CD14-positive monocyte (primary cell): ENCODE measurements at regions not wholly inside any gene's neighbourhood (a gene's known extent, or its start where the extent isn't known, plus 50 kb on each side); places are given as distances from the start of the nearest gene placed in this dataset.

Experiments used
- DNase-seq, 3 donors: peaks; one replicate each; pipeline ENCODE4 v3.0.0-alpha.2; 2011 to 2022
- H2AFZ ChIP-seq: 2 replicates; pipeline ENCODE4 v1.6.0; 2012; ENCODE audit warnings: mild to moderate bottlenecking, low read depth, low read length, inconsistent platforms; ENCODE audit not compliant: insufficient read depth, poor library complexity, severe bottlenecking
- H3K27ac ChIP-seq, 2 donors: 1 replicate in 1 of 2; 2 replicates in 1 of 2; pipeline ENCODE4 v1.5.1; 2012 to 2013; ENCODE audit warnings: low read length in 2 of 2, control low read depth in 1 of 2, inconsistent platforms in 1 of 2, low read depth in 1 of 2, mild to moderate bottlenecking in 1 of 2
- H3K27me3 ChIP-seq, 2 donors: one replicate each; pipeline versions ENCODE4 v1.6.0 to v1.6.1; 2011 to 2013; ENCODE audit warnings: low read length in 2 of 2; ENCODE audit not compliant: control insufficient read depth in 2 of 2, insufficient read depth in 2 of 2
- H3K36me3 ChIP-seq, 2 donors: replicated peaks in 1 of 2; 1 replicate in 1 of 2; 2 replicates in 1 of 2; pipeline versions ENCODE4 v1.5.1 to v1.6.1; 2012 to 2013; ENCODE audit warnings: low read length in 2 of 2, control low read depth in 1 of 2, inconsistent platforms in 1 of 2, mild to moderate bottlenecking in 1 of 2; ENCODE audit not compliant: insufficient read depth in 2 of 2, control insufficient read depth in 1 of 2
- H3K4me1 ChIP-seq, 2 donors: 1 replicate in 1 of 2; 2 replicates in 1 of 2; pipeline versions ENCODE4 v1.5.1 to v1.6.1; 2012 to 2013; ENCODE audit warnings: low read length in 2 of 2, control low read depth in 1 of 2, inconsistent platforms in 1 of 2, mild to moderate bottlenecking in 1 of 2, moderate library complexity in 1 of 2; ENCODE audit not compliant: insufficient read depth in 2 of 2, control insufficient read depth in 1 of 2
- H3K4me2 ChIP-seq: replicated peaks from 2 replicates; pipeline ENCODE3; 2012; ENCODE audit warnings: low read length, moderate library complexity, mild to moderate bottlenecking; ENCODE audit not compliant: poor library complexity, severe bottlenecking; ENCODE audit errors: extremely low read depth
- H3K4me3 ChIP-seq, 3 experiments: fragments of 200-600 bp in 1 of 3; sonication (generic) in 1 of 3; replicated peaks in 1 of 3; 1 replicate in 2 of 3; 2 replicates in 1 of 3; pipeline ENCODE4 v1.5.1; 2011 to 2013; ENCODE audit warnings: low read length in 3 of 3, mild to moderate bottlenecking in 3 of 3, control low read depth in 2 of 3, low read depth in 2 of 3, inconsistent platforms in 1 of 3, moderate library complexity in 1 of 3
- H3K79me2 ChIP-seq: 2 replicates; pipeline ENCODE4 v1.6.0; 2012; ENCODE audit warnings: mild to moderate bottlenecking, control low read depth, inconsistent platforms, low read length, moderate library complexity; ENCODE audit not compliant: insufficient read depth
- H3K9ac ChIP-seq: 2 replicates; pipeline ENCODE4 v1.6.0; 2017; ENCODE audit warnings: low read length, mild to moderate bottlenecking; ENCODE audit not compliant: insufficient read depth, poor library complexity, severe bottlenecking
- H3K9me3 ChIP-seq, 2 donors: replicated peaks in 1 of 2; 1 replicate in 1 of 2; 2 replicates in 1 of 2; pipeline versions ENCODE4 v1.5.1 to v1.6.1; 2012 to 2013; ENCODE audit warnings: low read length in 2 of 2, control low read depth in 1 of 2; ENCODE audit not compliant: control insufficient read depth in 1 of 2, insufficient read depth in 1 of 2
- H4K20me1 ChIP-seq: 2 replicates; pipeline ENCODE4 v1.6.0; 2012; ENCODE audit warnings: mild to moderate bottlenecking, low read length, control low read depth, moderate library complexity; ENCODE audit not compliant: insufficient read depth
- H3K27ac Mint-ChIP-seq, 7 donors: one replicate each; pipeline ENCODE4 v1.8.0; 2020; ENCODE audit warnings: mild to moderate bottlenecking in 7 of 7, mixed read lengths in 7 of 7, moderate library complexity in 6 of 7, inconsistent platforms in 2 of 7
- H3K27me3 Mint-ChIP-seq, 3 donors: one replicate each; pipeline ENCODE4 v1.8.0; 2021 to 2022; ENCODE audit warnings: low read depth in 3 of 3, mild to moderate bottlenecking in 3 of 3, mixed read lengths in 3 of 3, moderate library complexity in 3 of 3, inconsistent platforms in 1 of 3
- H3K36me3 Mint-ChIP-seq, 2 donors: one replicate each; pipeline ENCODE4 v1.8.0; 2020; ENCODE audit warnings: mixed read lengths in 2 of 2, inconsistent platforms in 1 of 2, mild to moderate bottlenecking in 1 of 2
- H3K4me1 Mint-ChIP-seq: one replicate; pipeline ENCODE4 v1.8.0; 2020; ENCODE audit warnings: mild to moderate bottlenecking, mixed read lengths
- H3K4me3 Mint-ChIP-seq, 2 donors: one replicate each; pipeline ENCODE4 v1.8.0; 2020; ENCODE audit warnings: mild to moderate bottlenecking in 2 of 2, mixed read lengths in 2 of 2, moderate library complexity in 1 of 2
- H3K9me3 Mint-ChIP-seq, 7 donors: one replicate each; pipeline ENCODE4 v1.8.0; 2020 to 2022; ENCODE audit warnings: mixed read lengths in 7 of 7, mild to moderate bottlenecking in 6 of 7, moderate library complexity in 6 of 7, inconsistent platforms in 2 of 7
- WGBS: methylation state at CpG from one replicate; pipeline ENCODE4 v1.1.5; 2013; ENCODE audit warnings: missing lambda C conversion rate; ENCODE audit not compliant: insufficient coverage; 5-methylcytosine and 5-hydroxymethylcytosine counted together
- intact Hi-C, 2 donors: fragments of 100-400 bp; cut with micrococcal nuclease; formaldehyde crosslinking; loops; one replicate each; pipeline versions ENCODE4 v1.15.0 to v1.15.1; 2023
- TF ChIP-seq, protein P1 (sequence below): fragments of 200-600 bp; IDR thresholded peaks from one replicate; pipeline ENCODE4 v1.8.0; 2022; ENCODE audit warnings: antibody characterized with exemption, mild to moderate bottlenecking

DNA sequence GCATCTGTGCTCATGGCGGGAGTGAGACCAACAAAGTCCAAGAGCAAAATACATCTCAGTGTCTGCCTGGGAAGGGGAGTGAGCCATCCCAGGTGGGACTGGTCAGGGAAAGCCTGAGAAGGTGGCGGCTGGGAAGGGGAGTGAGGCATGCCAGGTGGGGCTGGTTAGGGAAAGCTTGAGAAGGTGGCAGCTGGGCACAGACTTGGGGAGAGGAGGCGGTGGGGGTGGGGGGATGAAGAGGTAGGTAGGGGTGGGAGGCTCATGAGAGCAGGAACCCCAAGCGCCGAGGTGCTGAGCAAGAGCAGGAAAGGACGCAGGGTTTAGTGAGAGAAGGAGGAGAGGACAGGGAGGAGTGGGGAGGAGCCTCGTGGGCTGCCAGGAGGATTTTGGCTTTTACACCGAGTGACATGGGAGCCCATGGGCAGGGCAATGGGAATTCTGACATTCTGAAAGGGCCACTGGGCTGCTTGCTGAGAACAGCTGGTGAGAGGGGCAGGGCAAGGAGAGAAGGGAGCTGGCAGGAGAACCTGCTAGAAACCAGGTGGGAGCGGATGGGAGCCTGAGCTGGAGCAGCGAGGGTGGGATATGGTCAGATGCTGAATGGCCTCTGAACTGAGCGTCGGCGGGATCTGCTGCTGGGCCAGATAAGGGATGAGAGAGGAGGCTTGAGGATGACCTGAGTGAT, 256.1 kb upstream of the RPL38 start:
- Histone ChIP-seq H3K9ac (no peak overlapping the region), H2AFZ (no peak overlapping the region), H3K4me2 (no peak overlapping the region), H3K36me3 (no peaks in the 10 kb centered on the region), H3K4me1 (peaks cover 9% of the 10 kb centered on the region in 2 donors), H3K9me3 (no peaks in the 10 kb centered on the region), H3K4me3 (no peak overlapping the region), H3K27ac (no peak overlapping the region), H3K27me3 (peaks cover 0 to 11% of the 10 kb centered on the region in 2 donors), H3K79me2 (no peaks in the 10 kb centered on the region), H4K20me1 (no peaks in the 10 kb centered on the region)
- Mint-ChIP-seq H3K9me3 (peaks cover 0 to 4% (median 2%) of the 10 kb centered on the region in 7 donors), H3K27ac (no peak overlapping the region), H3K27me3 (peaks cover 15 to 32% (median 24%) of the 10 kb centered on the region in 3 donors), H3K4me1 (peaks cover 10% of the 10 kb centered on the region), H3K4me3 (no peak overlapping the region), H3K36me3 (peaks cover 0 to 2% of the 10 kb centered on the region in 2 donors)
- DNase-seq, result no peak
- intact Hi-C loops, result no loop called here
- TF ChIP-seq, protein P1, sequence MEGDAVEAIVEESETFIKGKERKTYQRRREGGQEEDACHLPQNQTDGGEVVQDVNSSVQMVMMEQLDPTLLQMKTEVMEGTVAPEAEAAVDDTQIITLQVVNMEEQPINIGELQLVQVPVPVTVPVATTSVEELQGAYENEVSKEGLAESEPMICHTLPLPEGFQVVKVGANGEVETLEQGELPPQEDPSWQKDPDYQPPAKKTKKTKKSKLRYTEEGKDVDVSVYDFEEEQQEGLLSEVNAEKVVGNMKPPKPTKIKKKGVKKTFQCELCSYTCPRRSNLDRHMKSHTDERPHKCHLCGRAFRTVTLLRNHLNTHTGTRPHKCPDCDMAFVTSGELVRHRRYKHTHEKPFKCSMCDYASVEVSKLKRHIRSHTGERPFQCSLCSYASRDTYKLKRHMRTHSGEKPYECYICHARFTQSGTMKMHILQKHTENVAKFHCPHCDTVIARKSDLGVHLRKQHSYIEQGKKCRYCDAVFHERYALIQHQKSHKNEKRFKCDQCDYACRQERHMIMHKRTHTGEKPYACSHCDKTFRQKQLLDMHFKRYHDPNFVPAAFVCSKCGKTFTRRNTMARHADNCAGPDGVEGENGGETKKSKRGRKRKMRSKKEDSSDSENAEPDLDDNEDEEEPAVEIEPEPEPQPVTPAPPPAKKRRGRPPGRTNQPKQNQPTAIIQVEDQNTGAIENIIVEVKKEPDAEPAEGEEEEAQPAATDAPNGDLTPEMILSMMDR, result no peak
- WGBS, result 96% methylated on average over 13 of the region's 13 CpGs

DNA sequence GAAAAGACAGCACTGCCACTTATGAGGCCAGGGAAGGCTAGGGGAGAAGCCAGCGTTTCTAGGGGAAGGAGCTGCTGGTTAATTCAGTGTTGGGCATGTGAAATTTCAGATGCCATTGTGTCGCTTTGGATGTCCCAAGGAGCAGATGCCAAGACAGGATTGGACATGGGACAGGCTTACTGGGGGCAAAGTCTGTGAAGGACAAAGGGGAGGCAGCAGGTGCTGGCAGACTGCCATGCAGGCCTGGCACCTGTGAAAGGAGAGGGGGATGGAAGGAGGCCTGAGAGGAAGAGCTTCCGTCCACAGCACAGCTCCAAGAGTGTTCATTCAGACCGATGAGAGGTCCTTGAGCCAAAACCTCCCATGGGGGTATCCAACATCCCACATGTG, 255.5 kb upstream of the RPL38 start:
- peaks cover 10% of the 10 kb centered on the region for H3K4me1 Mint-ChIP-seq
- Histone ChIP-seq H4K20me1 (no peaks in the 10 kb centered on the region), H3K36me3 (no peaks in the 10 kb centered on the region), H3K4me3 (no peak overlapping the region), H3K27me3 (peaks cover 0 to 15% of the 10 kb centered on the region in 2 donors), H3K79me2 (no peaks in the 10 kb centered on the region), H3K4me2 (no peak overlapping the region), H3K9me3 (no peaks in the 10 kb centered on the region), H3K4me1 (peaks cover 12 to 14% of the 10 kb centered on the region in 2 donors), H2AFZ (no peak overlapping the region), H3K27ac (no peak overlapping the region), H3K9ac (no peak overlapping the region)
- DNase-seq, result no peak
- intact Hi-C loops, result no loop called here
- peaks cover 0 to 4% (median 2%) of the 10 kb centered on the region in 7 donors for H3K9me3 Mint-ChIP-seq
- H3K36me3 Mint-ChIP-seq, result peaks cover 0 to 2% of the 10 kb centered on the region in 2 donors
- no peak overlapping the region for H3K27ac Mint-ChIP-seq
- peaks cover 15 to 34% (median 25%) of the 10 kb centered on the region in 3 donors for H3K27me3 Mint-ChIP-seq
- TF ChIP-seq, protein P1, result no peak
- 90% methylated on average over 2 of the region's 4 CpGs for WGBS
- H3K4me3 Mint-ChIP-seq, result no peak overlapping the region
